Activated T-cell treated with anti-CD3 and anti-CD28 coated beads, Interleukin-2, amount 50 U/mL, for 72 hours (primary cell): ENCODE measurements at regions not wholly inside any gene's neighbourhood (a gene's known extent, or its start where the extent isn't known, plus 50 kb on each side); places are given as distances from the start of the nearest gene placed in this dataset.
"Not testable (repeated sequence)": the region's sequence is repeated elsewhere in the genome, so short reads cannot be mapped to it uniquely, and the experiment has no call there.

ENCODE experiments used
- ATAC-seq, 2 donors: fragments of 150-1000 bp; cut with Tn5 transposase; replicated peaks in 1 of 2; 2 replicates each; pipeline ENCODE4 v1.10.0; 2021; ENCODE audit warnings: moderate library complexity in 2 of 2, mild to moderate bottlenecking in 1 of 2
- DNase-seq, 2 donors: peaks; one replicate each; pipeline ENCODE4 v3.0.0; 2021 to 2022; ENCODE audit warnings: mixed read lengths in 1 of 2
- H3K27ac Mint-ChIP-seq: one replicate; pipeline ENCODE4 v1.8.0; 2022; ENCODE audit warnings: mild to moderate bottlenecking, moderate library complexity, mixed read lengths
- H3K27me3 Mint-ChIP-seq: one replicate; pipeline ENCODE4 v1.8.0; 2022; ENCODE audit warnings: low read depth, mixed read lengths
- H3K36me3 Mint-ChIP-seq, 2 donors: one replicate each; pipeline ENCODE4 v1.8.0; 2022; ENCODE audit warnings: mixed read lengths in 2 of 2, mild to moderate bottlenecking in 1 of 2; ENCODE audit not compliant: insufficient read depth in 2 of 2
- H3K4me1 Mint-ChIP-seq: one replicate; pipeline ENCODE4 v1.8.0; 2022; ENCODE audit warnings: low read depth, mixed read lengths
- H3K4me3 Mint-ChIP-seq, 2 donors: one replicate each; pipeline ENCODE4 v1.8.0; 2022; ENCODE audit warnings: mild to moderate bottlenecking in 2 of 2, mixed read lengths in 2 of 2, moderate library complexity in 2 of 2
- H3K9me3 Mint-ChIP-seq, 2 donors: one replicate each; pipeline ENCODE4 v1.8.0; 2022; ENCODE audit warnings: mixed read lengths in 2 of 2

GRCh38 chr6:125444006-125444923 lies 142.5 kb upstream of the HDDC2 start:
- Mint-ChIP-seq H3K36me3 (no peaks in the 10 kb centered on the region), H3K4me1 (no peaks in the 10 kb centered on the region), H3K9me3 (no peaks in the 10 kb centered on the region), H3K27me3 (peaks cover 31% of the 10 kb centered on the region), H3K27ac (no peak overlapping the region), H3K4me3 (no peak overlapping the region)
- DNase-seq (no peak), ATAC-seq (no peak)

GRCh38 chr6:125445054-125445453 lies 143.3 kb upstream of the HDDC2 start:
- ATAC-seq (no peak), DNase-seq (no peak)
- Mint-ChIP-seq H3K36me3 (no peaks in the 10 kb centered on the region), H3K27me3 (peaks cover 38% of the 10 kb centered on the region), H3K4me1 (no peaks in the 10 kb centered on the region), H3K9me3 (no peaks in the 10 kb centered on the region), H3K27ac (no peak overlapping the region), H3K4me3 (no peak overlapping the region)

DNA sequence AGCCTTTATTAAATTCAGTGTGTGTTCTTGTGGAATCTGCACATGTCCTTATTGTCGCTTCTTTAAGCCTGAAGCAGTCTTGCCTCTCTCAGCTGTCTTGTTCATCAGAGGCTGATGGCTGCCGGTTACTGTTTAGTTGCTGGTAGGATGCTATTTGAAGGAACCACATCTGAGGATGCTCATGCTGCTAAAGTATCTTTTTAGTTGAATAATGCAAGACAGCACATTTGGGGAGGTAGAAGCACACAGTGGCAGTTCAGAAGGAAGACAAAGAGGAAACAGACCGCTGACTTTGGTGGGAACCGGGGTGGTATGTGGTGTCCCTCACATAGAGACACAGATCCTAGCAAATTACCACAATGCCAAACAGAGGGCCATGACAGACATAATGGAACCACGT lies 144.2 kb upstream of the HDDC2 start:
- Mint-ChIP-seq H3K36me3 (no peaks in the 10 kb centered on the region), H3K4me3 (no peak overlapping the region), H3K27me3 (peaks cover 42% of the 10 kb centered on the region), H3K9me3 (no peaks in the 10 kb centered on the region), H3K27ac (no peak overlapping the region), H3K4me1 (no peaks in the 10 kb centered on the region)
- ATAC-seq (no peak), DNase-seq (no peak)

DNA sequence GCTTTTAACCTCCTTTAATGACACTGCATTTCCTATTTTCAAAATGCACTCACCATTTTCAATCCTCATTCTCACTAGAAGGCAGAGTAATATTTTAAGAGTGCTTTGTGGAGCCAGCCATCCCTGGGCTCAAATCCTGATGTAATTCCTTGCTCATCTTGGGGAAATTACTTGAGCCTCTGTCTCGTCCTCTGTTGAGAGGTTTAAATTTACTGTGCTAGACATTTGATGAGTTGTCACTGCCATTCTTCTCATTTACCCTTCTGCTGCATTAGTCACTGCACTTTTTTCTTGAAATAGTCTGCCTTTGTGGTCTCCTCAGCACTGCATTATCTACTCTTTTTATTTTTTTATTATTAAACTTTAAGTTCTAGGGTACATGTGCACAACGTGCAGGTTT lies 150.0 kb upstream of the HDDC2 start:
- Mint-ChIP-seq H3K27me3 (peaks cover 12% of the 10 kb centered on the region), H3K36me3 (peaks cover 0 to 1% of the 10 kb centered on the region in 2 donors), H3K9me3 (peaks cover 0 to 2% of the 10 kb centered on the region in 2 donors), H3K27ac (no peak overlapping the region), H3K4me1 (no peaks in the 10 kb centered on the region), H3K4me3 (no peak overlapping the region)
- ATAC-seq = no peak
- DNase-seq = no peak

DNA sequence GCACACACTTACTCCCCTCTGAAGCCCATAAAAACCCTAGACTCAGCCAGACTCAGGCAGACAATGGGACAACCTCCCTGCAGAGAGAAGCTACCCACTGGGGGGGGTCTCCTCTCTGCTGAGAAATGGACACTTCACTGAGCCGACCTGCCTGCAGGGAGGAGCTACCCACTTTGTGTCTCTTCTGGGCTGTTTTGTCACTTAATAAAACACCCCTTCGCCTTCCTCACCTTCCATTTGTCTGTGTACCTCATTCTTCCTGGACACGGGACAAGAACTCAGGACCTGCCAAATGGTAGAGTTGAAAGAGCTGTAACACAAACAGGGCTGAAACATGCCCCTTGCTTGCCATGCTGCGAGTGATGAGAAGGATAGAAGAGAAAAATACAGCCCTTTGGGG lies 151.7 kb upstream of the HDDC2 start:
- no peak overlapping the region for H3K27ac Mint-ChIP-seq
- ATAC-seq (no peak), DNase-seq (no peak)
- H3K4me3 Mint-ChIP-seq = no peak overlapping the region
- no peaks in the 10 kb centered on the region for H3K4me1 Mint-ChIP-seq
- H3K27me3 Mint-ChIP-seq = peaks cover 11% of the 10 kb centered on the region
- H3K36me3 Mint-ChIP-seq = peaks cover 0 to 1% of the 10 kb centered on the region in 2 donors
- H3K9me3 Mint-ChIP-seq = peaks cover 2 to 4% of the 10 kb centered on the region in 2 donors

DNA sequence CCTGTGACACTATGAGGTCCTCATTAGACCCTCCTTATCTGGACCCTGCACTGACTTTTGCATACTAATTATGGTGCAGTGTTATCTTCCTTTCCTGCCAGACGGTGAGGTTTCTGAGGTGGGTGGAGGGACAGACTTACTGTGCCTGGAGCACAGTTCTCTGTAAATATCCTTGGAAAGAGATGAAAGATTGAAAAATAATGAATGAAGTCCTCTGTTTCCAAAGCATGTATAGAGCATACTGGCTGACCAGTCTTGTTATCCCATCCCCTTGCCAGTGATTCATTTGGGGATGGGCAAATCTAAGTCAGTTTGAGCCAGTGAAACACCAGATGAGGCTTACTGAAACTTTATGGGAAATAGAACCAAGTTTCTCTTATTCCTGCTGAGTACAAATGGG lies 152.6 kb upstream of the HDDC2 start:
- H3K27ac Mint-ChIP-seq = no peak overlapping the region
- H3K27me3 Mint-ChIP-seq = peaks cover 11% of the 10 kb centered on the region
- H3K36me3 Mint-ChIP-seq = peaks cover 3 to 6% of the 10 kb centered on the region in 2 donors
- H3K9me3 Mint-ChIP-seq = peaks cover 7 to 10% of the 10 kb centered on the region in 2 donors
- H3K4me1 Mint-ChIP-seq = no peaks in the 10 kb centered on the region
- no peak overlapping the region for H3K4me3 Mint-ChIP-seq
- DNase-seq (no peak), ATAC-seq (no peak)

GRCh38 chr6:125458493-125458892 lies 156.7 kb upstream of the HDDC2 start:
- H3K36me3 Mint-ChIP-seq, H3K27me3 Mint-ChIP-seq, H3K27ac Mint-ChIP-seq, DNase-seq, H3K4me3 Mint-ChIP-seq, ATAC-seq, H3K9me3 Mint-ChIP-seq, H3K4me1 Mint-ChIP-seq: not testable (repeated sequence)

DNA sequence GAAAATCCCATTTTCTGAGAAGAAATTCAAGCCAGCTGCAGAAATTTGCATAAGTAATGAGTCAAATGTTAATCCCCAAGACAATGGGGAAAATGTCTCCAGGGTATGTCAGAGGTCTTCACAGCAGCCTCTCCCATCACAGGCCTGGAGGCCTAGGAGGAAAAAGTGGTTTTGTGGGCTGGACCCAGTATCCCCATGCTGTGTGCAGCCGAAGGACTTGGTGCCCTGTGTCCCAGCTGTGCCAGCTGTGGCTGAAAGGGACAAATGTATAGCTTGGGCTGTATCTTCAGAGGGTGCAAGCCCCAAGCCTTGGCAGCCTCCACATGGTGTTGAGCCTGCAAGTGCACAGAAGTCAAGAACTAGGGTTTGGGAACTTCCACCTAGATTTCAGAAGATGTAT lies 163.6 kb upstream of the HDDC2 start:
- H3K27ac Mint-ChIP-seq, ATAC-seq, H3K36me3 Mint-ChIP-seq: not testable (repeated sequence)

GRCh38 chr6:125469915-125470314 lies 168.1 kb upstream of the HDDC2 start:
- H3K27me3 Mint-ChIP-seq = peaks cover 11% of the 10 kb centered on the region
- ATAC-seq (no peak), DNase-seq (no peak)
- H3K36me3 Mint-ChIP-seq = peaks cover 0 to 2% of the 10 kb centered on the region in 2 donors
- H3K9me3 Mint-ChIP-seq = peaks cover 0 to 4% of the 10 kb centered on the region in 2 donors
- no peak overlapping the region for H3K27ac Mint-ChIP-seq
- no peak overlapping the region for H3K4me3 Mint-ChIP-seq
- H3K4me1 Mint-ChIP-seq = no peaks in the 10 kb centered on the region

More for the DNA sequence above, 163.6 kb upstream of the HDDC2 start:
- not testable (repeated sequence) for H3K9me3 Mint-ChIP-seq, H3K4me3 Mint-ChIP-seq, H3K27me3 Mint-ChIP-seq, H3K4me1 Mint-ChIP-seq, DNase-seq

- H3K27ac Mint-ChIP-seq = peak overlapping the region; percentile 2
- no peak for ATAC-seq
- H3K4me1 Mint-ChIP-seq = no peaks in the 10 kb centered on the region
These were observed 169.9 kb upstream of the HDDC2 start for GRCh38 chr6:125471667-125472066.

DNA sequence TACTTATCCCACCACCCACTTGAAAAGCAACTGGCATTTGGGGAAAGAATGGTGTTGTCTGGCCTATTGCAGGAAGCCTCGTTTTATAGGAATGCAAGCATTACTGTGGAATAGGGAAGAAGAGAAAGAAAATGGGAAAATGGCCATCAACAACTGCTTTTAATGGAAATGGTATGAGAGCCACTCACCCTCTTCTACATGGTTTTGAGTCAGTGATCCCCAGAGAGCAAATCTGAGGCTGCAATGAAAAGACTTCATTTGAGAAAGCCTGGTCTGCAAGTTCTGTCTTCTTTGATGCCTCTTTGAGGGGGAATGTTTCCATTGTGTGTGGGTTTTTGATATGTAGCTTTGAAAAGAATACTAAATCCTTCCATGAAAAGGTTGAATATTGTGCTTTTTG lies 172.3 kb upstream of the HDDC2 start:
- Mint-ChIP-seq H3K4me3 (no peak overlapping the region), H3K36me3 (no peaks in the 10 kb centered on the region), H3K4me1 (no peaks in the 10 kb centered on the region), H3K9me3 (no peaks in the 10 kb centered on the region), H3K27ac (no peak overlapping the region), H3K27me3 (peaks cover 6% of the 10 kb centered on the region)
- ATAC-seq (no peak), DNase-seq (no peak)

More at GRCh38 chr6:125471667-125472066, 169.9 kb upstream of the HDDC2 start:
- Mint-ChIP-seq H3K4me3 (no peak overlapping the region), H3K36me3 (no peaks in the 10 kb centered on the region), H3K9me3 (no peaks in the 10 kb centered on the region), H3K27me3 (peaks cover 11% of the 10 kb centered on the region)
- DNase-seq = no peak

GRCh38 chr6:125477156-125477555 lies 175.4 kb upstream of the HDDC2 start:
- ATAC-seq = no peak
- Mint-ChIP-seq H3K4me1 (no peaks in the 10 kb centered on the region), H3K4me3 (no peak overlapping the region), H3K27ac (no peak overlapping the region), H3K9me3 (no peaks in the 10 kb centered on the region), H3K36me3 (no peaks in the 10 kb centered on the region), H3K27me3 (peaks cover 6% of the 10 kb centered on the region)
- no peak for DNase-seq

GRCh38 chr6:125477844-125478243 lies 176.1 kb upstream of the HDDC2 start:
- Mint-ChIP-seq H3K27ac (no peak overlapping the region), H3K27me3 (peaks cover 6% of the 10 kb centered on the region), H3K4me1 (no peaks in the 10 kb centered on the region), H3K9me3 (no peaks in the 10 kb centered on the region), H3K36me3 (no peaks in the 10 kb centered on the region), H3K4me3 (no peak overlapping the region)
- DNase-seq (no peak), ATAC-seq (no peak)

- H3K4me1 Mint-ChIP-seq = no peaks in the 10 kb centered on the region
- H3K27ac Mint-ChIP-seq = no peak overlapping the region
- H3K27me3 Mint-ChIP-seq = peaks cover 18% of the 10 kb centered on the region
- no peaks in the 10 kb centered on the region for H3K36me3 Mint-ChIP-seq
- no peak for ATAC-seq
- no peaks in the 10 kb centered on the region for H3K9me3 Mint-ChIP-seq
- H3K4me3 Mint-ChIP-seq = no peak overlapping the region
- DNase-seq = no peak
These were observed 178.4 kb upstream of the HDDC2 start for GRCh38 chr6:125480146-125480545.
